SU-DHL-6 (cell line): ENCODE measurements at regions not wholly inside any gene's neighbourhood (a gene's known extent, or its start where the extent isn't known, plus 50 kb on each side); places are given as distances from the start of the nearest gene placed in this dataset.

Experiments used
- H2AFZ ChIP-seq: fragments of 200-600 bp; sonication (generic); 2 replicates; pipeline ENCODE4 v1.6.1; 2014; ENCODE audit warnings: low read depth, mild to moderate bottlenecking, moderate library complexity, mixed read lengths, antibody characterized with exemption, low read length; ENCODE audit not compliant: severe bottlenecking
- H3F3A ChIP-seq: fragments of 200-600 bp; shearing (Covaris generic); 2 replicates; pipeline ENCODE4 v1.6.0; 2016; ENCODE audit warnings: antibody characterized with exemption, mild to moderate bottlenecking; ENCODE audit not compliant: insufficient read depth
- H3K27ac ChIP-seq: fragments of 200-600 bp; sonication (generic); 2 replicates; pipeline ENCODE4 v1.5.1; 2016; ENCODE audit warnings: low read depth, mild to moderate bottlenecking, low read length, moderate library complexity, mixed read lengths
- H3K27me3 ChIP-seq: fragments of 200-600 bp; sonication (generic), shearing (Covaris generic); 2 replicates; pipeline ENCODE4 v1.6.0; 2014; ENCODE audit warnings: mild to moderate bottlenecking, low read length
- H3K36me3 ChIP-seq: fragments of 200-600 bp; sonication (generic); 2 replicates; pipeline ENCODE4 v1.6.1; 2014; ENCODE audit warnings: mild to moderate bottlenecking, low read length, mixed read lengths
- H3K4me2 ChIP-seq: fragments of 300-600, 200-600 bp; shearing (Covaris generic), sonication (generic); 2 replicates; pipeline ENCODE4 v1.6.0; 2014; ENCODE audit warnings: low read length, low read depth, mild to moderate bottlenecking; ENCODE audit not compliant: poor library complexity, severe bottlenecking
- H3K4me3 ChIP-seq: fragments of 200-600 bp; sonication (generic); 2 replicates; pipeline ENCODE4 v1.5.1; 2014; ENCODE audit warnings: antibody characterized with exemption, low read length, mild to moderate bottlenecking, mixed read lengths; ENCODE audit not compliant: insufficient read depth, poor library complexity, severe bottlenecking
- H3K79me2 ChIP-seq: fragments of 200-600 bp; sonication (generic); 2 replicates; pipeline ENCODE4 v1.6.1; 2014; ENCODE audit warnings: mild to moderate bottlenecking, low read length, moderate library complexity; ENCODE audit not compliant: insufficient read depth
- H3K9ac ChIP-seq: fragments of 200-600 bp; sonication (generic); 2 replicates; pipeline ENCODE4 v1.7.0; 2014; ENCODE audit warnings: mild to moderate bottlenecking, low read length
- H3K9me2 ChIP-seq: fragments of 200-600 bp; sonication (generic); replicated peaks from 2 replicates; pipeline ENCODE4 v1.6.1; 2014; ENCODE audit warnings: low read length; ENCODE audit not compliant: insufficient read depth
- H3K9me3 ChIP-seq: fragments of 200-600 bp; sonication (generic); 2 replicates; pipeline ENCODE4 v1.6.1; 2014; ENCODE audit warnings: low read length, mixed read lengths; ENCODE audit not compliant: insufficient read depth
- H4K20me1 ChIP-seq: fragments of 200-600 bp; sonication (generic); 2 replicates; pipeline ENCODE4 v1.6.1; 2014; ENCODE audit warnings: low read depth, mild to moderate bottlenecking, antibody characterized with exemption, low read length, moderate library complexity, mixed read lengths
- CTCF ChIP-seq: fragments of 200-600 bp; sonication (generic); IDR thresholded peaks from one replicate; pipeline ENCODE4 v1.5.1; 2017; ENCODE audit warnings: antibody characterized with exemption, mild to moderate bottlenecking, low read length, moderate library complexity; ENCODE audit not compliant: insufficient read depth, poor library complexity, severe bottlenecking
- EZH2phosphoT487 ChIP-seq: fragments of 200-600 bp; sonication (generic), shearing (Covaris generic); conservative IDR thresholded peaks from 2 replicates; pipeline ENCODE4 v1.6.1; 2018; ENCODE audit warnings: mild to moderate bottlenecking, antibody characterized with exemption, low read length, moderate library complexity, mixed read lengths

DNA sequence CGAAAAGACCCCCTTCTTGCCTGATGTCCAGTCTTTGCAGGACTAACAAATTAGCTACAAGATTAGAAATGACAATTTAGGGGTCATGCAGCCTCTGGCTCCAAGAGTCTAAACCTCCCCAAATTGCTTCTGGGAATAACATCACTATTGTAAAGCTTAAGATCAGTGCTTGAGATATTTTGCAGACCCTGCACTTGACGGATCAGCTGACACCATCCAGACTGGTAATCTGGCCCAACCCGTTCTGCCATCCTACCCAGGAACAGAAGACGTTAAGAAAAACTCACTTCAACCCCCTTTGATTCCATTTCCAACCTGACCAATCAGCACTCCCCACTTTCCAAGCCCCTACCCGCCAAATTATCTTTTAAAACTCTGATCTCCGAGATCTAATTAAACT, 236.7 kb upstream of the KRR1 start:
- no peak overlapping the region for H3K27ac ChIP-seq
- H3K4me3 ChIP-seq, result no peak overlapping the region
- no peaks in the 10 kb centered on the region for H3K27me3 ChIP-seq
- H3K79me2 ChIP-seq, result no peaks in the 10 kb centered on the region
- no peaks in the 10 kb centered on the region for H3K36me3 ChIP-seq
- no peak overlapping the region for H3K4me2 ChIP-seq
- H3K9me2 ChIP-seq, result no peaks in the 10 kb centered on the region
- TF ChIP-seq EZH2phosphoT487, result no peak
- no peak for TF ChIP-seq CTCF
- no peak overlapping the region for H3K9ac ChIP-seq
- no peaks in the 10 kb centered on the region for H3K9me3 ChIP-seq
- H3F3A ChIP-seq, result no peaks in the 10 kb centered on the region
- H2AFZ ChIP-seq, result no peak overlapping the region
- no peaks in the 10 kb centered on the region for H4K20me1 ChIP-seq

GRCh38 chr12:75747572-75748021, 236.2 kb upstream of the KRR1 start:
- no peak overlapping the region for H3K4me2 ChIP-seq
- no peaks in the 10 kb centered on the region for H3K79me2 ChIP-seq
- no peak overlapping the region for H2AFZ ChIP-seq
- H3K9me3 ChIP-seq, result no peaks in the 10 kb centered on the region
- no peaks in the 10 kb centered on the region for H3F3A ChIP-seq
- H3K9me2 ChIP-seq, result no peaks in the 10 kb centered on the region
- no peak overlapping the region for H3K27ac ChIP-seq
- H3K27me3 ChIP-seq, result no peaks in the 10 kb centered on the region
- TF ChIP-seq EZH2phosphoT487, result no peak
- no peaks in the 10 kb centered on the region for H4K20me1 ChIP-seq
- no peak overlapping the region for H3K9ac ChIP-seq
- H3K36me3 ChIP-seq, result no peaks in the 10 kb centered on the region
- H3K4me3 ChIP-seq, result no peak overlapping the region

DNA sequence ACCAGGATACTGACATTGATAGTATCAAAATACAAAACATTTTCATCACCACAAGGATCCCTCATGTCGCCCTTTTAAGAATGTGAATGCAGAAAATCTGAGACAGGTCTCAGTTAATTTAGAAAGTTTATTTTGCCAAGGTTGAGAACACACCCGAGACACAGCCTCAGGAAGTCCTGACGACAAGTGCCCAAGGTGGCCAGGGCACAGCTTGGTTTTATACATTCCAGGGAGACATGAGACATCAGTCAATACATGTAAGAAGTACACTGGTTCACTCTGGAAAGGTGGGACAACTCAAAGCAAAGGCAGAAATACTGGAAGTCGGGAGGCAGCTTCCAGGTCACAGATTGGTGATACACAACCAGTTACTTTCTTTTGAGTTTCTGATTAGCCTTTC, 235.2 kb upstream of the KRR1 start:
- H3K36me3 ChIP-seq, result no peaks in the 10 kb centered on the region
- H2AFZ ChIP-seq, result no peak overlapping the region
- no peaks in the 10 kb centered on the region for H3F3A ChIP-seq
- no peaks in the 10 kb centered on the region for H3K27me3 ChIP-seq
- H3K79me2 ChIP-seq, result no peaks in the 10 kb centered on the region
- H3K9me2 ChIP-seq, result no peaks in the 10 kb centered on the region
- H3K27ac ChIP-seq, result no peak overlapping the region
- no peak overlapping the region for H3K4me3 ChIP-seq
- H3K9me3 ChIP-seq, result no peaks in the 10 kb centered on the region
- no peaks in the 10 kb centered on the region for H4K20me1 ChIP-seq
- TF ChIP-seq EZH2phosphoT487 (no peak), CTCF (no peak)
- H3K4me2 ChIP-seq, result no peak overlapping the region
- no peak overlapping the region for H3K9ac ChIP-seq

DNA sequence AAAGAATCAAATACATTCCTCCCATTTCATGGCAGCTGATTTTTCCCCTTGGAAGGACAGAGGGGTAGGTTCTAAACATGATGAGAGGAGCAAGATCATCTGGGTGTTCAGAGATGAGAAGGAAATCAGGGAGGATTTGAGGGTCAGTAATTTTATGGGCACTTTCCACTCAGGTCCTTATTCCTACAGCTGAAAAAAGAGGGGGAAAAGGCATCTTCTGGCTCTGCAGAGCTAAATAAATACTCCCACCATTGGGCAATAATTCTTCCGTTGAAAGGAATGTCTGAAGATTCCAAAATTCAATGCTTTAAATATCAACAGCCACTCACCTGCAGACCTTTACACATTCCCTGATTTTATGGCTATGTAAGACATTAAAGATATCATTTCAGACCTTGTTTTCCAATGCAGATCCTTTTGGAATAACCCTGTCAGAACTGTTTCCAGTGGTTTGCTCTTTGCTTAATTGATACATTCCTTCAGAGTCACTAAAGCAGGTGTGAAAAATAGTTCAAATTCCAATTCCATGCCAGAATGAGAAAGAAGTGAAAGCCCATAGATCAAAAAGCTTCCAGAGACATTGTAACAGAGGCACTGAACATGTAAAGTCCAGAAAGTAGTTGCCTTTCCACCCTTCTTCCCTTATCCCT, 233.3 kb upstream of the KRR1 start:
- Histone ChIP-seq H3K4me3 (no peak overlapping the region), H3K9me2 (no peaks in the 10 kb centered on the region), H2AFZ (no peak overlapping the region), H3K79me2 (no peaks in the 10 kb centered on the region), H3K27me3 (no peaks in the 10 kb centered on the region), H3K36me3 (no peaks in the 10 kb centered on the region), H3F3A (no peaks in the 10 kb centered on the region), H3K9ac (no peak overlapping the region), H3K27ac (no peak overlapping the region), H3K4me2 (no peak overlapping the region), H3K9me3 (no peaks in the 10 kb centered on the region), H4K20me1 (no peaks in the 10 kb centered on the region)
- TF ChIP-seq EZH2phosphoT487 (no peak), CTCF (no peak)
